WTC11 (cell line): ENCODE measurements at regions not wholly inside any gene's neighbourhood (a gene's known extent, or its start where the extent isn't known, plus 50 kb on each side); places are given as distances from the start of the nearest gene placed in this dataset.

Source experiments
- ATAC-seq: fragments of 200-7000 bp; cut with Tn5 transposase; 2 replicates; pipeline ENCODE4 v1.10.0; 2021; ENCODE audit warnings: mild to moderate bottlenecking, moderate library complexity
- CTCF ChIA-PET: fragments of 300-600 bp; sonication (Branson Sonifier 250); formaldehyde crosslinking; loops from one replicate; lab custom pipeline; 2021; ENCODE audit warnings: antibody characterized with exemption; lab: Charles Lee
- POLR2A ChIA-PET: fragments of 350-600 bp; sonication (Branson Sonifier 250); formaldehyde crosslinking; loops from one replicate; lab custom pipeline; 2021; ENCODE audit warnings: antibody characterized with exemption; lab: Charles Lee
- DNase-seq: peaks from one replicate; pipeline ENCODE4 v3.0.0; 2021; ENCODE audit warnings: low spot score
- H3K27ac Mint-ChIP-seq: 2 replicates; pipeline ENCODE4 v1.8.0; 2021; ENCODE audit warnings: mixed read lengths
- H3K27me3 Mint-ChIP-seq: 2 replicates; pipeline ENCODE4 v1.8.0; 2021; ENCODE audit warnings: low read depth, mild to moderate bottlenecking, moderate library complexity, mixed read lengths
- H3K36me3 Mint-ChIP-seq: 2 replicates; pipeline ENCODE4 v1.8.0; 2021; ENCODE audit warnings: mixed read lengths
- H3K4me1 Mint-ChIP-seq: 2 replicates; pipeline ENCODE4 v1.8.0; 2022; ENCODE audit warnings: mixed read lengths
- H3K4me3 Mint-ChIP-seq: 2 replicates; pipeline ENCODE4 v1.8.0; 2021; ENCODE audit warnings: mild to moderate bottlenecking, moderate library complexity, mixed read lengths
- H3K9me3 Mint-ChIP-seq: 2 replicates; pipeline ENCODE4 v1.8.0; 2021; ENCODE audit warnings: mixed read lengths
- AFF4 ChIP-seq: sonication (generic); formaldehyde crosslinking; IDR thresholded peaks from 2 replicates; pipeline ENCODE4 v1.8.1; 2023; ENCODE audit warnings: mild to moderate bottlenecking, missing genetic modification reagents, borderline replicate concordance
- ATF6 ChIP-seq: sonication (generic); formaldehyde crosslinking; IDR thresholded peaks from 2 replicates; pipeline ENCODE4 v1.8.1; 2023; ENCODE audit warnings: mild to moderate bottlenecking, missing genetic modification reagents
- CREB1 ChIP-seq: sonication (generic); formaldehyde crosslinking; IDR thresholded peaks from 2 replicates; pipeline ENCODE4 v1.8.0; 2023; ENCODE audit warnings: mild to moderate bottlenecking, missing genetic modification reagents
- ESRRA ChIP-seq: sonication (generic); formaldehyde crosslinking; IDR thresholded peaks from 2 replicates; pipeline ENCODE4 v1.8.1; 2022; ENCODE audit warnings: mild to moderate bottlenecking, missing genetic modification reagents, borderline replicate concordance
- ETV6 ChIP-seq: sonication (generic); formaldehyde crosslinking; IDR thresholded peaks from 2 replicates; pipeline ENCODE4 v1.8.1; 2022; ENCODE audit warnings: mild to moderate bottlenecking, missing genetic modification reagents
- IRF1 ChIP-seq: sonication (generic); formaldehyde crosslinking; IDR thresholded peaks from 2 replicates; pipeline ENCODE4 v1.8.0; 2023; ENCODE audit warnings: missing genetic modification reagents
- MAX ChIP-seq: sonication (generic); formaldehyde crosslinking; IDR thresholded peaks from 2 replicates; pipeline ENCODE4 v1.8.0; 2022; ENCODE audit warnings: mild to moderate bottlenecking, missing genetic modification reagents
- OVOL2 ChIP-seq: fragments of 250-450 bp; sonication (Bioruptor Pico); IDR thresholded peaks from 2 replicates; pipeline ENCODE4 v1.9.0; 2021; ENCODE audit warnings: mild to moderate bottlenecking, borderline replicate concordance
- PRDM15 ChIP-seq: sonication (generic); formaldehyde crosslinking; IDR thresholded peaks from 2 replicates; pipeline ENCODE4 v1.8.0; 2022; ENCODE audit warnings: missing genetic modification reagents
- STAT6 ChIP-seq: sonication (generic); formaldehyde crosslinking; conservative IDR thresholded peaks from 2 replicates; pipeline ENCODE4 v1.8.1; 2023; ENCODE audit warnings: mild to moderate bottlenecking, low read depth, missing genetic modification reagents, moderate library complexity
- ZBTB21 ChIP-seq: sonication (generic); formaldehyde crosslinking; IDR thresholded peaks from 2 replicates; pipeline ENCODE4 v1.8.1; 2023; ENCODE audit warnings: mild to moderate bottlenecking, missing genetic modification reagents, borderline replicate concordance
- ZNF263 ChIP-seq: sonication (generic); formaldehyde crosslinking; IDR thresholded peaks from 2 replicates; pipeline ENCODE4 v1.8.1; 2022; ENCODE audit warnings: low read depth, mild to moderate bottlenecking, moderate library complexity, missing genetic modification reagents
- ZNF423 ChIP-seq: fragments of 250-450 bp; sonication (Bioruptor Pico); IDR thresholded peaks from 2 replicates; pipeline ENCODE4 v2.1.2; 2022; ENCODE audit warnings: mild to moderate bottlenecking, moderate library complexity
- ZNF671 ChIP-seq: fragments of 250-450 bp; sonication (Bioruptor Pico); IDR thresholded peaks from 2 replicates; pipeline ENCODE4 v1.8.0; 2021; ENCODE audit warnings: mild to moderate bottlenecking

- no peaks in the 10 kb centered on the region for H3K4me1 Mint-ChIP-seq
- peaks cover 6% of the 10 kb centered on the region; the same call in 1 of the 2 replicates for H3K27me3 Mint-ChIP-seq
- no peak overlapping the region for H3K27ac Mint-ChIP-seq
- no peak overlapping the region for H3K4me3 Mint-ChIP-seq
- TF ChIP-seq CREB1 (CRISPR knock-in tag): no peak
- TF ChIP-seq IRF1: no peak
- no peak for TF ChIP-seq ZNF423 (CRISPR knock-in tag)
- no peak for TF ChIP-seq OVOL2 (CRISPR knock-in tag)
- peaks cover 12% of the 10 kb centered on the region for H3K36me3 Mint-ChIP-seq
- DNase-seq (no peak), ATAC-seq (no peak)
- ChIA-PET POLR2A (no interaction called here), CTCF (no interaction called here)
- H3K9me3 Mint-ChIP-seq: peaks cover 30% of the 10 kb centered on the region
Observed at GRCh38 chr9:86563936-86564335, 209.7 kb upstream of the TUT7 start.

GRCh38 chr9:86563350-86563749 is 209.1 kb upstream of the TUT7 start:
- H3K4me3 Mint-ChIP-seq: no peak overlapping the region

More at GRCh38 chr9:86563350-86563749, 209.1 kb upstream of the TUT7 start:
- CTCF ChIA-PET: no interaction called here
- H3K27ac Mint-ChIP-seq: no peak overlapping the region
- H3K27me3 Mint-ChIP-seq: peaks cover 3% of the 10 kb centered on the region; the same call in 1 of the 2 replicates
- H3K9me3 Mint-ChIP-seq: peaks cover 27% of the 10 kb centered on the region
- POLR2A ChIA-PET: no interaction called here
- H3K4me1 Mint-ChIP-seq: no peaks in the 10 kb centered on the region
- peaks cover 12% of the 10 kb centered on the region for H3K36me3 Mint-ChIP-seq
- no peak for ATAC-seq
- no peak for TF ChIP-seq ZBTB21 (CRISPR knock-in tag)
- no peak for TF ChIP-seq ZNF263
- no peak for TF ChIP-seq PRDM15 (CRISPR knock-in tag)
- TF ChIP-seq MAX (CRISPR knock-in tag): no peak
- no peak for TF ChIP-seq ETV6 (CRISPR knock-in tag)
- TF ChIP-seq ZNF671: no peak
- no peak for TF ChIP-seq ATF6
- TF ChIP-seq AFF4 (CRISPR knock-in tag): no peak
- TF ChIP-seq STAT6 (CRISPR knock-in tag): no peak
- TF ChIP-seq ESRRA (CRISPR knock-in tag): no peak
- no peak for DNase-seq
